K562 (cell line): ENCODE measurements at regions not wholly inside any gene's neighbourhood (a gene's known extent, or its start where the extent isn't known, plus 50 kb on each side); places are given as distances from the start of the nearest gene placed in this dataset.

Experiments
- ATAC-seq: fragments of 200-7000 bp; cut with Tn5 transposase; 3 replicates; pipeline ENCODE4 v1.9.1; 2020; ENCODE audit warnings: moderate library complexity
- BruUV-seq: library from RNA; stranded (reverse); fragments of 400-500 nt; replicated peaks from 2 replicates; lab custom pipeline; 2021; lab: Mats Ljungman, UMichigan
- CTCF ChIA-PET: fragments of 300-600 bp; formaldehyde crosslinking; extraction: SDS; loops from one replicate; lab custom pipeline; 2021; ENCODE audit warnings: low intra/inter-chr PET ratio; lab: Yijun Ruan, JAX
- POLR2A ChIA-PET: fragments of 300-600, 350-650 bp; sonication (Branson Sonifier 250); formaldehyde crosslinking; extraction: SDS; loops from one replicate; lab custom pipeline; 2021; ENCODE audit warnings: antibody characterized with exemption, inconsistent platforms; lab: Yijun Ruan, JAX
- DNase-seq, 4 experiments: peaks; one replicate each; pipeline versions ENCODE4 v3.0.0 to v3.0.0-alpha.2; 2011 to 2018; ENCODE audit warnings: low spot score in 3 of 4, mixed read lengths in 3 of 4; ENCODE audit errors: extremely low read depth in 1 of 4
- FAIRE-seq: peaks from 2 replicates; lab custom pipeline; 2011; peaks lifted over from hg19 to GRCh38; lab: Jason Lieb, UNC
- H2AFZ ChIP-seq: 2 replicates; pipeline ENCODE4 v1.6.0; 2011; ENCODE audit warnings: low read depth, low read length, control low read depth, inconsistent platforms
- H3K27ac ChIP-seq: fragments of 200-600 bp; 3 replicates; pipeline ENCODE4 v1.8.0; 2011; ENCODE audit warnings: low read depth, mild to moderate bottlenecking, control low read depth, inconsistent platforms, low read length, moderate library complexity, mixed read lengths; ENCODE audit errors: extremely low read depth
- H3K27me3 ChIP-seq, 2 experiments: fragments of 300-600 bp in 1 of 2; 2 replicates in 1 of 2; 3 replicates in 1 of 2; pipeline versions ENCODE4 v1.6.0 to v1.8.0; 2011; ENCODE audit warnings: inconsistent platforms in 2 of 2, low read length in 2 of 2, mild to moderate bottlenecking in 1 of 2, mixed read lengths in 1 of 2, moderate library complexity in 1 of 2; ENCODE audit not compliant: control insufficient read depth in 2 of 2, insufficient read depth in 2 of 2
- H3K36me3 ChIP-seq: fragments of 300-600 bp; 3 replicates; pipeline ENCODE4 v1.8.0; 2011; ENCODE audit warnings: mild to moderate bottlenecking, low read length, inconsistent platforms; ENCODE audit not compliant: control insufficient read depth, insufficient read depth
- H3K4me1 ChIP-seq, 2 experiments: fragments of 200-600 bp in 1 of 2; replicated peaks in 1 of 2; 2 replicates in 1 of 2; 3 replicates in 1 of 2; pipeline versions ENCODE4 v1.5.1 to v1.8.0; 2011; ENCODE audit warnings: inconsistent platforms in 2 of 2, low read length in 2 of 2, mild to moderate bottlenecking in 1 of 2, mixed read lengths in 1 of 2, moderate library complexity in 1 of 2; ENCODE audit not compliant: control insufficient read depth in 2 of 2, insufficient read depth in 2 of 2
- H3K4me2 ChIP-seq: 2 replicates; pipeline ENCODE4 v1.6.1; 2011; ENCODE audit warnings: low read length, control low read depth, inconsistent platforms, mixed read lengths; ENCODE audit not compliant: insufficient read depth
- H3K4me3 ChIP-seq: fragments of 200-600 bp; sonication (generic), shearing (Covaris generic); 2 replicates; pipeline ENCODE4 v1.5.1; 2016; ENCODE audit warnings: control low read depth, inconsistent platforms
- H3K79me2 ChIP-seq: fragments of 200-600 bp; 3 replicates; pipeline ENCODE4 v1.8.0; 2011; ENCODE audit warnings: low read length, inconsistent platforms; ENCODE audit not compliant: control insufficient read depth, insufficient read depth
- H3K9ac ChIP-seq, 2 experiments: 2 replicates each; pipeline versions ENCODE4 v1.6.0 to v1.6.1; 2011; ENCODE audit warnings: low read depth in 2 of 2, low read length in 2 of 2, control low read depth in 1 of 2, inconsistent platforms in 1 of 2, mild to moderate bottlenecking in 1 of 2, mixed read lengths in 1 of 2; ENCODE audit not compliant: insufficient read depth in 1 of 2
- H3K9me1 ChIP-seq: one replicate; pipeline ENCODE4 v1.6.0; 2011; ENCODE audit warnings: inconsistent platforms, mild to moderate bottlenecking, low read length, moderate library complexity; ENCODE audit not compliant: control insufficient read depth, insufficient read depth
- H3K9me3 ChIP-seq: replicated peaks from 2 replicates; pipeline ENCODE4 v1.5.1; 2011; ENCODE audit warnings: low read depth, low read length, inconsistent platforms; ENCODE audit not compliant: control insufficient read depth, insufficient read depth
- H4K20me1 ChIP-seq: replicated peaks from 2 replicates; pipeline ENCODE4 v1.6.1; 2011; ENCODE audit warnings: low read length, inconsistent platforms, mixed read lengths; ENCODE audit not compliant: control insufficient read depth, insufficient read depth
- CTBP1 ChIP-seq: fragments of 450-650 bp; IDR thresholded peaks from 2 replicates; pipeline ENCODE4 v1.6.1; 2016; ENCODE audit warnings: borderline replicate concordance
- DMBX1 ChIP-seq: fragments of 250-450 bp; sonication (Bioruptor Pico); IDR thresholded peaks from 2 replicates; pipeline ENCODE4 v1.8.0; 2022; ENCODE audit warnings: inconsistent platforms, mild to moderate bottlenecking, moderate library complexity, borderline replicate concordance
- HIVEP1 ChIP-seq: fragments of 250-450 bp; sonication (Bioruptor Pico); IDR thresholded peaks from 2 replicates; pipeline ENCODE4 v1.4.0; 2020; ENCODE audit warnings: mild to moderate bottlenecking
- MEIS2 ChIP-seq: fragments of 450-650 bp; IDR thresholded peaks from 2 replicates; pipeline ENCODE4 v1.6.1; 2014; ENCODE audit warnings: mild to moderate bottlenecking; ENCODE audit not compliant: partially characterized antibody
- SRSF7 ChIP-seq: fragments of 200-400 bp; formaldehyde crosslinking; optimal IDR thresholded peaks from 2 replicates; pipeline ENCODE3; 2017; ENCODE audit warnings: mild to moderate bottlenecking, low read depth, low read length
- TSC22D4 ChIP-seq: fragments of 450-650 bp; IDR thresholded peaks from 2 replicates; pipeline ENCODE4 v1.6.1; 2016; ENCODE audit warnings: missing genetic modification characterization, missing biosample characterization, control low read depth
- ZMIZ1 ChIP-seq, 2 experiments: fragments of 150-350 bp in 1 of 2; IDR thresholded peaks; 2 replicates each; pipeline ENCODE4 v1.6.1; 2012 to 2016; ENCODE audit warnings: low read depth in 2 of 2, low read length in 2 of 2, mild to moderate bottlenecking in 1 of 2, moderate library complexity in 1 of 2
- WGBS: fragments of 100-300 bp; shearing (Covaris generic); methylation state at CpG from one replicate; pipeline ENCODE4 v1.1.6; 2016; ENCODE audit warnings: low coverage, mixed read lengths; ENCODE audit not compliant: insufficient coverage; ENCODE audit errors: missing lambda C conversion rate; 5-methylcytosine and 5-hydroxymethylcytosine counted together
- in situ Hi-C: fragments of 300-500 bp; cut with MboI; formaldehyde crosslinking; loops from 4 replicates; pipeline ENCODE4 v1.15.0; 2018; ENCODE audit warnings: inconsistent platforms, mixed read lengths
- intact Hi-C: fragments of 100-400 bp; cut with micrococcal nuclease; formaldehyde crosslinking; loops from 2 replicates; pipeline ENCODE4 v1.14.2; 2022

GRCh38 chr7:22884911-22885788, 62.5 kb upstream of the TOMM7 start:
- Histone ChIP-seq H4K20me1 (no peaks in the 10 kb centered on the region), H3K36me3 (no peaks in the 10 kb centered on the region), H3K9me1 (no peaks in the 10 kb centered on the region), H3K9me3 (no peaks in the 10 kb centered on the region), H3K79me2 (no peaks in the 10 kb centered on the region), H2AFZ (no peak overlapping the region), H3K4me1 (no peaks in the 10 kb centered on the region; a peak in 2 of 5 replicates)
- in situ Hi-C loops, result no loop called here
- 11% methylated on average over 5 of the region's 5 CpGs for WGBS
- intact Hi-C loops, result no loop called here
- no TSS peak for BruUV-seq
- ATAC-seq (no peak), FAIRE-seq (no peak), DNase-seq (no peak)
- POLR2A ChIA-PET, result interaction anchor here (0.5 to 1.5 kb wide), 2 partner anchors 9 to 463 kb away, joined by 3 read pairs; no protein-coding TSS in a partner anchor
- TF ChIP-seq TSC22D4 (tag) (no peak), SRSF7 (no peak), CTBP1 (no peak), MEIS2 (no peak), HIVEP1 (CRISPR knock-in tag) (no peak), DMBX1 (CRISPR knock-in tag) (no peak), ZMIZ1 (IDR thresholded peaks at IDR 0.05; ENCODE audit: low read depth in 2 of 2, low read length in 2 of 2) (no peak)
- TF ChIP-seq, all 486 proteins: peak for 0
- H3K27ac ChIP-seq, result no peak overlapping the region
- H3K4me2 ChIP-seq, result no peak overlapping the region
- H3K27me3 ChIP-seq, result peaks cover 3% of the 10 kb centered on the region in 2 experiments; a peak in 3 of 5 replicates
- H3K4me3 ChIP-seq, result no peak overlapping the region
- CTCF ChIA-PET, result no interaction called here
- H3K9ac ChIP-seq, result no peak overlapping the region
